Adrenal gland (tissue), 5 donors: ENCODE measurements at regions not wholly inside any gene's neighbourhood (a gene's known extent, or its start where the extent isn't known, plus 50 kb on each side); places are given as distances from the start of the nearest gene placed in this dataset.

Experiments
- CTCF ChIP-seq, 6 experiments: fragments of 450-650 bp in 4 of 6; fragments of 200-600 bp in 2 of 6; sonication (generic) in 1 of 6; IDR thresholded peaks; 1 replicate in 5 of 6; 2 replicates in 1 of 6; pipeline versions ENCODE4 v1.5.1 to v1.8.0; 2016 to 2021; ENCODE audit warnings: antibody characterized with exemption in 6 of 6, mild to moderate bottlenecking in 2 of 6, moderate library complexity in 1 of 6
- POLR2A ChIP-seq, 2 donors: fragments of 450-650 bp; IDR thresholded peaks; one replicate each; pipeline ENCODE4 v1.6.1; 2017; ENCODE audit warnings: antibody characterized with exemption in 2 of 2, mild to moderate bottlenecking in 2 of 2, moderate library complexity in 1 of 2
- donor health status: DM: no; HTN: no; CAD: no.

- TF ChIP-seq CTCF (IDR thresholded peaks at IDR 0.05) (no peak), POLR2A (IDR thresholded peaks at IDR 0.05) (no peak)
These were observed 52.5 kb upstream of the C9orf72 start for GRCh38 chr9:27625751-27626150.
